PC-9 (cell line): ENCODE measurements at regions not wholly inside any gene's neighbourhood (a gene's known extent, or its start where the extent isn't known, plus 50 kb on each side); places are given as distances from the start of the nearest gene placed in this dataset.

Source experiments
- BruUV-seq: library from RNA; stranded (reverse); fragments of 400-500 nt; replicated peaks from 2 replicates; lab custom pipeline; 2021; lab: Mats Ljungman, UMichigan
- CTCF ChIA-PET: fragments of 300-600 bp; sonication (Branson Sonifier 250); formaldehyde crosslinking; loops from one replicate; lab custom pipeline; 2022; ENCODE audit warnings: antibody characterized with exemption; lab: Charles Lee
- POLR2A ChIA-PET: fragments of 300-600 bp; sonication (Branson Sonifier 250); formaldehyde crosslinking; loops from one replicate; lab custom pipeline; 2022; ENCODE audit warnings: antibody characterized with exemption; ENCODE audit not compliant: unreplicated experiment; lab: Charles Lee
- DNase-seq, 2 experiments: peaks; one replicate each; pipeline versions ENCODE4 v3.0.0 to v3.0.0-alpha.2; 2015 to 2022; ENCODE audit warnings: mixed read lengths in 1 of 2
- H2AFZ ChIP-seq: fragments of 200-600 bp; sonication (generic); 2 replicates; pipeline ENCODE4 v1.8.1; 2017; ENCODE audit warnings: antibody characterized with exemption
- H3F3A ChIP-seq: fragments of 200-600 bp; sonication (generic); 2 replicates; pipeline ENCODE4 v1.8.1; 2017; ENCODE audit warnings: antibody characterized with exemption, mild to moderate bottlenecking, low read depth; ENCODE audit not compliant: insufficient read depth
- H3K27ac ChIP-seq: fragments of 200-600 bp; sonication (generic); 2 replicates; pipeline ENCODE4 v1.6.1; 2016; ENCODE audit warnings: mixed run types
- H3K27me3 ChIP-seq: fragments of 200-600 bp; sonication (generic); 2 replicates; pipeline ENCODE4 v1.6.1; 2016; ENCODE audit warnings: low read depth, mixed run types; ENCODE audit not compliant: insufficient read depth
- H3K36me3 ChIP-seq: fragments of 200-600 bp; sonication (generic); 2 replicates; pipeline ENCODE4 v1.6.1; 2016; ENCODE audit warnings: low read depth, mixed run types
- H3K4me1 ChIP-seq: fragments of 200-600 bp; sonication (generic); replicated peaks from 2 replicates; pipeline ENCODE4 v1.6.1; 2016; ENCODE audit warnings: mixed run types; ENCODE audit not compliant: insufficient read depth
- H3K4me2 ChIP-seq: fragments of 200-600 bp; sonication (generic); 2 replicates; pipeline ENCODE4 v1.6.1; 2017; ENCODE audit warnings: mixed run types
- H3K4me3 ChIP-seq: fragments of 200-600 bp; sonication (generic); 2 replicates; pipeline ENCODE4 v1.6.1; 2016; ENCODE audit warnings: mixed run types
- H3K79me2 ChIP-seq: fragments of 200-600 bp; sonication (generic); 2 replicates; pipeline ENCODE4 v1.6.1; 2017; ENCODE audit warnings: low read depth, mixed run types
- H3K9me2 ChIP-seq: fragments of 200-600 bp; sonication (generic); 2 replicates; pipeline ENCODE4 v1.8.1; 2017; ENCODE audit warnings: mild to moderate bottlenecking; ENCODE audit not compliant: insufficient read depth
- H3K9me3 ChIP-seq: fragments of 200-600 bp; sonication (generic); 2 replicates; pipeline ENCODE4 v1.8.1; 2016; ENCODE audit warnings: low read depth; ENCODE audit not compliant: insufficient read depth
- H4K20me1 ChIP-seq: fragments of 200-600 bp; sonication (generic); 2 replicates; pipeline ENCODE4 v1.8.1; 2017; ENCODE audit not compliant: insufficient read depth
- EZH2 ChIP-seq: fragments of 200-600 bp; sonication (generic); IDR thresholded peaks from 2 replicates; pipeline ENCODE4 v1.8.0; 2017; ENCODE audit warnings: antibody characterized with exemption, low read depth
- intact Hi-C: fragments of 100-400 bp; cut with micrococcal nuclease; formaldehyde crosslinking; loops from one replicate; pipeline ENCODE4 v1.10.0; 2022; ENCODE audit not compliant: unreplicated experiment
- TF ChIP-seq, protein P1 (sequence below): fragments of 200-600 bp; sonication (generic); conservative IDR thresholded peaks from 2 replicates; pipeline ENCODE4 v1.6.1; 2017; ENCODE audit warnings: mixed run types, antibody characterized with exemption, mild to moderate bottlenecking, moderate library complexity

DNA sequence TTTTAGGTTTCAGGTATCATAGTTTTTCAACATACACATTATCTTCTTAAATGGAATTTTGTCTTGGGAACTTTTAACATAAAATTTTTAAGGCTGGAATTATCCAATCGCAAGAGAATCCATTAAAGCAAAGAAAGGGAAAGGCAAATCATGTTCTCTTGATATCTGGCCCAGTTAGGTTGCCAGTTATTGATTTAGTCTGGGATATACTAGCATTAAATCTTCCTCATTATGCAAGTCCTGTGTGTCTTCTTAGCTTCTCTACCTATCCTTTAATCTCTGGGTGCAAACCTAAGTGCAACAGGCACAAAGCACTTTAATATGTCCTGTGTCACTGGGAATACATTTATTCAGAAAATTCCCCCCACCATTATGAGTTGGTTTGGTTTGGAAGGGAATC, 75.4 kb upstream of the CNTLN start:
- Histone ChIP-seq H2AFZ (no peak overlapping the region), H3F3A (no peaks in the 10 kb centered on the region), H3K9me2 (no peaks in the 10 kb centered on the region), H3K4me3 (no peak overlapping the region), H3K27ac (no peak overlapping the region), H4K20me1 (no peaks in the 10 kb centered on the region), H3K79me2 (no peaks in the 10 kb centered on the region), H3K4me1 (no peaks in the 10 kb centered on the region), H3K36me3 (no peaks in the 10 kb centered on the region), H3K9me3 (no peaks in the 10 kb centered on the region), H3K4me2 (no peak overlapping the region), H3K27me3 (no peaks in the 10 kb centered on the region)
- intact Hi-C loops = no loop called here
- TF ChIP-seq EZH2 = no peak
- TF ChIP-seq, protein P1, sequence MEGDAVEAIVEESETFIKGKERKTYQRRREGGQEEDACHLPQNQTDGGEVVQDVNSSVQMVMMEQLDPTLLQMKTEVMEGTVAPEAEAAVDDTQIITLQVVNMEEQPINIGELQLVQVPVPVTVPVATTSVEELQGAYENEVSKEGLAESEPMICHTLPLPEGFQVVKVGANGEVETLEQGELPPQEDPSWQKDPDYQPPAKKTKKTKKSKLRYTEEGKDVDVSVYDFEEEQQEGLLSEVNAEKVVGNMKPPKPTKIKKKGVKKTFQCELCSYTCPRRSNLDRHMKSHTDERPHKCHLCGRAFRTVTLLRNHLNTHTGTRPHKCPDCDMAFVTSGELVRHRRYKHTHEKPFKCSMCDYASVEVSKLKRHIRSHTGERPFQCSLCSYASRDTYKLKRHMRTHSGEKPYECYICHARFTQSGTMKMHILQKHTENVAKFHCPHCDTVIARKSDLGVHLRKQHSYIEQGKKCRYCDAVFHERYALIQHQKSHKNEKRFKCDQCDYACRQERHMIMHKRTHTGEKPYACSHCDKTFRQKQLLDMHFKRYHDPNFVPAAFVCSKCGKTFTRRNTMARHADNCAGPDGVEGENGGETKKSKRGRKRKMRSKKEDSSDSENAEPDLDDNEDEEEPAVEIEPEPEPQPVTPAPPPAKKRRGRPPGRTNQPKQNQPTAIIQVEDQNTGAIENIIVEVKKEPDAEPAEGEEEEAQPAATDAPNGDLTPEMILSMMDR = no peak
- ChIA-PET POLR2A (no interaction called here), CTCF (no interaction called here)
- no TSS peak for BruUV-seq
- DNase-seq = no peak

DNA sequence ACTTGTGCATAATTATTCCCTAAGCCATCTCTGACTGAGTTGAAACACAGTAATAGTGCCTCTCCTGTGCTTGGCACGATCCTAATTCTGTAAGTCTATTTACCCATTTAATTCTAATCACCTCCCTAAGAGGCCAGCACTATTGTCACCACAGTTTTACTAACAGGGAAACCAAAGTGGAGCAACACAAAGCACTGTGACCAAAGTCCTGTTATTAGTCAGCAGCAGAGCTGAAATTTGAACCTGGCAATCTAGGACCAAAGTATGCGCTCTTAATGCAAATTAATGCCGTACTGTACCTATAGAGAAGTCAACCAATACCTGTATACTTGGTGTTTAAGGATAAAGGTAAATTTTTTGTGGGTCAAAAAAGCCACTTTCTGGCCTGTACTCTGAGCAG, 77.1 kb upstream of the CNTLN start:
- no peaks in the 10 kb centered on the region for H3K9me3 ChIP-seq
- no peak overlapping the region for H3K27ac ChIP-seq
- intact Hi-C loops = no loop called here
- no peaks in the 10 kb centered on the region for H4K20me1 ChIP-seq
- no peak overlapping the region for H3K4me2 ChIP-seq
- TF ChIP-seq, protein P1 = no peak
- TF ChIP-seq EZH2 = no peak
- H3F3A ChIP-seq = no peaks in the 10 kb centered on the region
- H3K27me3 ChIP-seq = no peaks in the 10 kb centered on the region
- H3K36me3 ChIP-seq = no peaks in the 10 kb centered on the region
- BruUV-seq = no TSS peak
- CTCF ChIA-PET = no interaction called here
- no peaks in the 10 kb centered on the region for H3K4me1 ChIP-seq
- no peaks in the 10 kb centered on the region for H3K79me2 ChIP-seq
- DNase-seq = no peak
- no peaks in the 10 kb centered on the region for H3K9me2 ChIP-seq
- H2AFZ ChIP-seq = no peak overlapping the region
- POLR2A ChIA-PET = no interaction called here
- H3K4me3 ChIP-seq = no peak overlapping the region

DNA sequence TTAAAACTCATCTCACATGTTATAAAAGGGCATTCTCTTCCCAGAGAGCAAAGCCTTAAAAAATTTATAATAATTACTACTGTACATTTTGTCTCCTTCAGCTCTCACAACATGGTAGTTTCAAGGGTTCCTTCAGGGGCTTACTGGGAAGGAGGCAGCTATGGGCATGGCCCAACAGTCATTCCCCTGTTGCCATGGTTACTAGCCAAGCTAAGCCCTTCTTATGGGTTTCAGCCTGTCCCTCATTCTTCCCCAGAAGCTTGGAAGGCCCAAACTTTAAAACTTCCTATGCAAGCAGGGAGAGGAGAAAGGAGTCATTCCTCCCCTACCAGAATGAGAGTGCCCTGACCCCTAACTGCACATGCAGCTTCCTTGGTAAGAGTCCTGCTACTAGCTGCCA, 82.2 kb upstream of the CNTLN start:
- BruUV-seq = no TSS peak

More for the DNA sequence above, 82.2 kb upstream of the CNTLN start:
- no peaks in the 10 kb centered on the region for H3K36me3 ChIP-seq
- H3F3A ChIP-seq = no peaks in the 10 kb centered on the region
- no peak overlapping the region for H2AFZ ChIP-seq
- POLR2A ChIA-PET = no interaction called here
- CTCF ChIA-PET = no interaction called here
- TF ChIP-seq, protein P1 = no peak
- TF ChIP-seq EZH2 = no peak
- no peak overlapping the region for H3K4me2 ChIP-seq
- H3K79me2 ChIP-seq = no peaks in the 10 kb centered on the region
- no peaks in the 10 kb centered on the region for H3K4me1 ChIP-seq
- H3K27ac ChIP-seq = no peak overlapping the region
- no peak for DNase-seq
- H3K9me3 ChIP-seq = no peaks in the 10 kb centered on the region
- no peaks in the 10 kb centered on the region for H4K20me1 ChIP-seq
- H3K27me3 ChIP-seq = no peaks in the 10 kb centered on the region
- no peaks in the 10 kb centered on the region for H3K9me2 ChIP-seq
- intact Hi-C loops = no loop called here
- no peak overlapping the region for H3K4me3 ChIP-seq
